MV-4-11 (cell line): ENCODE measurements at regions not wholly inside any gene's neighbourhood (a gene's known extent, or its start where the extent isn't known, plus 50 kb on each side); places are given as distances from the start of the nearest gene placed in this dataset.
"Not testable (repeated sequence)": the region's sequence is repeated elsewhere in the genome, so short reads cannot be mapped to it uniquely, and the experiment has no call there.

ENCODE experiments used
- DNase-seq: peaks from one replicate; lab custom pipeline; 2025; lab: John Stamatoyannopoulos, UW

DNA sequence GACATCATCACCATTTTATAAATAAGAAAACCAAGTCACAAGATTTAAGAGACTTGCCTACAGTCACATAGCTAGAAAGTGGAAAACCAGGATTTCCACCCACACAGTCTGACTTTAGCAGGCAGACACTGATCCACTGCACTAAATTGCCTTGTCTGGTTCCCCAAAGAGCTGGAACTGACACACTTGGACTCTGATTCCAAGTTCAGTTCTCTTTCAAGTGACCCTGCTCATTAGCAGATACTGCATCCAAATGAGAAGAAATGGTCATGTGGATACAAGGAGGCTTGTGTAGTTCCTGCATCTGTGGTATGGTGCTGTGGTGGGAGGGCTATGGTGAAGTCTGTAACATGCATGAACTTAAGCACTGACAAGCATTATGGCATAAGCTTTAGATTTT, 180.1 kb upstream of the MKLN1 start:
- DNase-seq = no peak

DNA sequence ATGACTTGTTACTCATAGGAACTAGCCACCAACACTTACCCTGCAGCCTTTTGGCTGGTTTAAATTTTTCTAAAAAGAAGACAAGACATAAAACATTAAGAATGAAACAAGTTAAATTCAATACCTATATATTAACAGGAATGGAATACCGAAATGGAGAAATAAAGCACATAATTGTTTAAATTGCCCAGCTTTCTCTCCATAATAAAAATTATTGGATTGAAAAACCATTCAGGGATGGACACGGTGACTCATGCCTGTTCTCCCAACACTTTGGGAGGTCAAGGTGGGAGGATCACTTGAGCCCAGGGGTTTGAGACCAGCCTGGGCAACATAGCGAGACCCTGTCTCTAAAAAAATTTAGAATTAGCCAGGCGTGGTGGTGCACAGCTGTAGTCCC, 179.4 kb upstream of the MKLN1 start:
- DNase-seq = no peak

DNA sequence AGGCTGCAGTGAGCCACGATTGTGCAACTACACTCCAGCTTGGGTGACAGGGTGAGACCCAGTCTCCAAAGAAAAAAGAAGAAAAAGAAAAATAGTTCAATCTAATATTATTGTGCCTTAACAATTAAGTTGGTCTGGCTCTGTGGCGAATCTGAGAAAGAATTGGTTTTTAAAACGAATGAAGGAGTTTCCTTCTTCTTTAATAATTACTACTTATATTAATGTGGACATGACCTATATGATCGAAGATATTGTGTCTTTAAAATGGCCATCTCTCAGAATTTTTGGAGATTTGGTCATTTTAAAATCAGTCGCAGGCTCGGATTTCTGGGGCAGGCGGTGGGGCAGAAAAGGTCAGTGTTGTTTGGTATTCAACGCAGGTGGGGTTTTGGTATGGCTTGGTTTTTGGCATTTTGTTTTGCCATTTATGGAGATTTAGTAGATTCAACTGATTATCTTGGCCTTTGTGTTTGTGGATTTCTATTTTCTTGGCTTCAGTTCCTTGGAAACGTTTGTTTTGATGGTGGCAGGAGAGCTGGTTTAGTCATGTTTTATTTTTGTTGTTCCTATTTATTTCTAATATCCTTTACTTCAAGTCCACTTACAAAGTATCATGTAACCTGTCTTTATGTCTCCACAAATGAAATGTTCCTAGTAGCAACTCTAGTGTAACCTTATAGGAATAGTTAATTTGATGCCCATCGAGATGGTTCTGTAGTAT, 178.8 kb upstream of the MKLN1 start:
- no peak for DNase-seq

DNA sequence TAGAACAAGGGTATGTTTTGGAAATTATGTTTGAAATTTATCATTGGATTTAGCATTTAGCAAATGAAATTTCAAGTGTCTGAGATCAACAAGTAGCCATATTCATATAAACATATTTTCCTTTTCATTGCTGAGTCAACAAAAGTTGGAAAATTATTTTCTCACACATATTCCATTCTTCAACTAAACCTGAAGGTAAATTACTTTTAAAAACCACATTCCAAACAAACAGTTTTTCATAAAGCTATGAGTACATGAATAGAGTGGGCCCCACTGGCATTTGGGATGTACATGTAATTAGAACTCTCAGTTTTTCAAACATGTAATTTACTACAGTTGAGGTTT, 178.3 kb upstream of the MKLN1 start:
- DNase-seq = no peak

DNA sequence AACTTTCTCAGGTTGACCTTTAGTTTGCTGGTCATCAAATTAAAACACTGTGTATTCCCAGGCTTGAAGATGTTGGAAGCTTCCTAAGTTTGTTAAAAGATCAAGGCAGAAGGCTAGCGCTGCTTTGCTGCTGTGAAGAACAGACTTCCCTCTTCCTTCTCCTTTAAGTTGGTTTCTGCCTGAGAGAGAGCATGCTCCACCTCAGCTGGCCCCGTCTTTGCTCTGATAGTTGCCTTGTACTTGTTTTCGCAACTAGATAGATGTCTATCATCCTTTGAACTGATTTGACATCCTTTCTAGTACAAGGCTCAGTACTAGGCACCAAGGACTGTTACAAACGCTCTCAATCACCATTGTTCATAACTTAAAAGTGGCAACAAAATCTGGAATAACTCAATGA, 177.8 kb upstream of the MKLN1 start:
- no peak for DNase-seq

DNA sequence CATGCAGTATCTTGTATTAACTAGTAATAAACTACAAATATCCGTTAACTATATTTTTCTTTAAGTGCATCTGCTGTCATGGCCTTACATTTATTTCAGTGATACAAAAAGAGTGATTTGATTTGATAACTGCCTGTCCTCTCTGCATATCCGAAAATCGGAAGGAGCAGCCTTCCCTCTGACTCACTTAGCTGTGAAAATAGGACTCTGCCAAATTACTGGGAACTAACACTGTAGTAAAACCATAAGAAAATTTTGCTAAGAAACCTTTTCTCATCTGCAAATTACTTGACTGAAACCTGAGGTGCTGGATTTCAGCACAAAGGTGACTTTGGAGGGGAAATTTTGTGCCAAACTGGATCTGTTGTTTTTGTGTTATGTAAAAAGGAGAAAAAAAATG, 176.6 kb upstream of the MKLN1 start:
- DNase-seq = no peak

DNA sequence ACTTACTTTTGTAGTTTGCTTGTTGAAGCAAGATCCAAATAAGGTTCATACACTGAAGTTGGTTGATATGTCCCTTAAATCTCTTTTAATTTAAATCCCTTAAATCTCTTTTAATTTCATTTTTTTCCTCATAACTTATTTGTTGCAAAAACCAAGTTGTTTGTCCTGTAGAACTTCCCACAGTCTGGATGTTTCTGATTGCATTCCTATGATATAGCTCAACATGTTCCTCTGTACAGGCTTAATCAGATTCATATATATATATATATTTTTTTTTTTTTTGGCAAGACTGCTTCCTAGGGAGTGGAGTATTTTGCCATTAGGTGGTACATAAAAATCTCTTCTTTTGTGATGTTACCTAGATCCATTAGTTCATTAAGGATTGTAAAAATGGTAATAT, 174.9 kb upstream of the MKLN1 start:
- no peak for DNase-seq

DNA sequence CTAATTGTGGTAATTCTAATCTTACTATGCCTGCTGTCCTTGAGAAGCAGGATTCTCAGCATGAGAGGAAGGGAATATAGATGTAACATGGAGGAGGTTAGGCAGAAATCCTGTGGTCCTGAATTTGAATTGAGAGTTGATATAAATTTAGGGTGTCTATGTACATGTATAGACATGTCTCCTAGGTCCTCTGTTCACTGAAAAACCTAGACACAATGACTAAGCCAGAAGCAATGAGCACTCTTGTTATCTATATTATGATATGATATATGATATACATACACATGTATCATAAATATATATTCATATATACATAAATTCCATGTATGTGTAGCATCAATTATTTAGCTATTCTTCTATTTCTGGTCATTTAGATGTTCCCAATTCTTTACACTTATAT, 173.3 kb upstream of the MKLN1 start:
- no peak for DNase-seq

DNA sequence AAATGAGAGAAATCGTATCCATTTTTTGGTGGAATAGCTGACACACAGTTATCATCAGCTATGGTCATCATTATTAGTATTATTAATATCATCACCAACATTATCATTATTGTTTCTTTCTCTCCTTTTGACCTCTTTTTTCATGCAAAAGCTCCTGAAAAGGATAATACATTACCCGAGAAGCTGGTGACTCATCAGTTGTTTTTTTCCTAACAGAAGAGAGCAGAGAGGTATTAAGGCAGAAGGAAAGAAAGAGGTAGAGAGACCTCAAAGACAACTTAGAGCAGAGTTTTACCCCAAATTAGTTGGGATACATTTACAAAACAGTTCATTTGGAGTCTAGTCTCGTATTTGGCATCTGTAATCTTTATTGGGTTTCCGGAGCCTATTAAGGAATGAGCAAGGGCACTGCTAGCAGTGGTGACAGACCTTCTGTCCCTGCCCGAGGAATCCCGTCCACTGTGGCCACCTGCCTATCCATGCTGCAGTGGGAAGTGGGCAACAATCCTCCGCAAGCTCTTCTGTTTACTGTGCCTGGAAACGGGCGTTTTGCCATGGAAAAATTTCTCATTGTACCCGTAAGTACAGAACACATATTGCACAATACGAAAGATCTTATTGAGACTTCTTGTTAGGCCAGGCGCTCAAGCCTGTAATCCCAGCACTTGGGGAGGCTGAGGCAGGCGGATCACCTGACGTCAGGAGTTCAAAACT, 170.0 kb upstream of the MKLN1 start:
- no peak for DNase-seq

DNA sequence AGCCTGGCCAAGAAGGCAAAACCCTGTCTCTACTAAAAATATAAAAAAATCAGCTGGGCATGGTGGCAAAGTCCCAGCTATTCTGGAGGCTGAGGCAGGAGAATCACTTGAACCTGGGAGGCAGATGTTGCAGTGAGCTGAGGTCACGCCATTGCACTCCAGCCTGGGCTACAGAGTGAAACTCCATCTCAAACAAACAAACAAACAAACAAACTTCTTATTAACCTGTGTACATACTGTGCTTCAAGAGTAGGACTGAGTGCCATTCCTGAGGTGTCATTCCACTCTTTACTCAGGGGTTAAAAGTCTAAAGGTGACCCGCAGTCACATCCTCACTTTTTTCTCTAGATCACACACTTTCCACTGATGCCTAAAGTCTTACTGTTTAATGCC, 169.4 kb upstream of the MKLN1 start:
- DNase-seq = not testable (repeated sequence)

DNA sequence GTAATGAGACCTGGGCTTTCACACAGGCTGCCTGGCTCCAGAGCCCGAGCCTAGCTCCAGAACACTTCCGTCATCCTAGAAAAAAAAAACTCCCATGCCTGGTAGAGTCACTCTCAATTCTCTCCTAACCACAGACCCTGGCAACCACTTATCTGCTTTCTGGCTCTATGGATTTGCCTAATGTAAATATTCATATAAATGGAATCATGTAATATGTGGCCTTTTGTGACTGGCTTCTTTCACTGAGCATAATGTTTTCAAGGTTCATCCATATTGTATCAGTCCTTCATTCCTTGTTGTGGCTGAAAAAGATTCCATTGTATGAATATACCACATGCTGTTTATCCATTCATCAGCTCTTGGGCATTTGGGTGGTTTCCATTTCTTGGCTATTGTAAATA, 167.7 kb upstream of the MKLN1 start:
- DNase-seq = no peak

DNA sequence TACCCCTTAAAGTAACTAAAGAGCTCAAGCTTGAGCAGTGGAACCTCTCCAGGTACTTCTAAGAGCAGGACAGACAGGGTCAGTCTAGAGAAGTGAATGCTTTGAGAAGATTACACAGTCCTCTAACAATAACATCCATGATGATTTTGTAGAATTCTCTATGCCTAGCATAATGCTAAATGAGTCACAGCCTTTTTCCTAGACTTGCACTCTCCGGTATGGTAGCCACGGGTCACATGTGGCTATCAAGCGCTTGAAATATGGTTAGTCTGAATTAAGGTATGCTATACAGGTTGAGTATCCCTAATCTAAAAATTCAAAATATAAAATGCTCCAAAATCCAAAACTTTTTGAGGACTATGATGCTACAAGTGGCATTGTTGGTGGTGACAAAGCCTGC, 166.6 kb upstream of the MKLN1 start:
- DNase-seq = no peak

DNA sequence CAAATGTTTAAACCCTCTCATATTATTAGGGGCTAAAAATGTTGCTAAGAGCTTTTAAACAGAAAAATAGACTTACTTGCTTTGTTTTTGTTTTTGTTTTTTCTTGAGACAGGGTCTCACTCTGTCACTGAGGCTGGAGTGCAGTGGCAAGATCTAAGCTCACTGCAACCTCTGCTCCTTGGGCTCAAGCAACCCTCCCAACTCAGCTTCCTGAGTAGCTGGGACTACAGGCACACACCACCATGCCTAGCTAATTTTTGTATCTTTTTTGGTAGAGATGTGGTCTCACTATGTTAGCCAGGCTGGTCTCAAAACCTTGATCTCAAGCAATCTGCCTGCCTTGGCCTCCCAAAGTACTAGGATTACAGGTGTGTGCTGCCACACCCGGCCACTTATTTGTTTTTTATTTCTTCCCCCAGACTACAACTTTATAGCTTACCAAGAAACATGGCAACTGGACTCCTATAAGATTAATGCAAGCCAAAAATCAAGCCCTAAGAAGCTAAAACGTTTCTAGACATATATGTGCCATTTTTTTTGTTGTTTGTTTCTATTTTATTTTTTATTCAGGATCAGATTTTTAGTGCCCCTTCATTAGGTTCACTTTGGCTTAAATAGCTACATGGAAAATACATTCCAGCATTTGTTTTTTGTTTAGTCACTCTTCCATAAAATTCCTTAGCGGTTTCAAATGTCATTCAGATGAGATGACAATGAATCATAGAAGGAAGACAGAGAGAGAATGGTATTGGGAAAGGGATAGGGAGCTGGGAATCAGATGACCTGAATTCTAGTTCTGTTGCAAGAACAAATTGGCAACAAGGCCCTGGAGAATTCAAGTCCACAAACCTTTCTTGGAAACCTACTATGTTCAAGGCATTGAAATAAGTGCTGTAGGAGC, 163.4 kb upstream of the MKLN1 start:
- no peak for DNase-seq

DNA sequence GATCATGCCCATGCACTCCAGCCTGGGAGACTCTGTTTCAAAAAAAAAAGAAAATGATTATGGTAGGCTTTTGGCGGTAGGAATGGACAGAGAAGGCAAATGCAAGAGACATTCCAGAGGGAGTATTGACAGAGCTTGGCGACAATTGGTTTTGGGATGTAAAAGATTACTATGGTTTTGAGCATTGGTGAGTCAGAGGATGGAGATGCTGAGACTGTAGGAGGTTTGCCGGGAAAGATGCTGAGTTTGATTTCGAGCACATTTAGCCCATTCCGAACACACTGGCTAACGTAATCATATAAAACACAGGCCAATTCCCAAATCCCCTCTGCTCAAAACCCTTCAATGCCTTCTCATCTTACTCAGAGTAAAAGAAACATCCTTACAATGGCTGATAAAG, 161.6 kb upstream of the MKLN1 start:
- DNase-seq = no peak

DNA sequence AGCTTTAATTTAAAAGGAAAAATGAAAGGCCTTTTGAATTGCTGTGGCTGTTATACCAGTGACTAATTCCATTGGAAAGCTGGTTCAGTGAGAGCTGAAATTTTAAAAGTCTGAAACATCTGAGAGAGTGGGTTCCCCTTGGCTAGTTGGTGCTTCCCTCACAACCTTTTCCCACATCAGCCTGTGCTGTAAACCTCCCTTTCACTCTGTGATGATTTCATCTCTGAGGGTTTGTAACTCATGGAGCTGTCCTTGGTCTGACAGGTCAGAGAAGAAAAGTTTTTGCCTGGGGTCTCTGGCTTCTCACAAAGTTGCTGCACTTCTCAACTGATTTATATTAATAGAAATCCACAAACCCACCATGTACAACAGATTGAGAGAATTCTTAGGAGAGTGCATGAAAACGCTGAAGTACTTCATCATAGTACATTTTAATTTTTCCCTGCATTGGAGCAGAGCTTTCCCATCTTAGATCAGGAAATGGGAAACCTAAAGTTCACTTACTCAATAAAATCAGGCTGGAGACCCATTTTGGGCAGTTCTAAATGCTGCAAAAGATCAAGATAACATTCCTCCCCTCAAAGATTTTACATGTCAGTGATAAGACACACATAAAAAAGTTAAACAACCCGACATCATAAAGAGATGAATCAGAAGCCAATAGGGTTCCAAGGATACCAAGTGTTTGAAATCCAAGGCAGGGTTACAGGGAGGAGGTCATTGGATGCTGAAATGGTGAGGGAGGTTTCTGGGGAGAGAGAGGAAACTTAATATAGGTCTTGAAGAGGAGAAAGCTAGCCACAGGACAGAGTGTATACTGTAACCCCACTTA, 157.0 kb upstream of the MKLN1 start:
- DNase-seq = no peak

DNA sequence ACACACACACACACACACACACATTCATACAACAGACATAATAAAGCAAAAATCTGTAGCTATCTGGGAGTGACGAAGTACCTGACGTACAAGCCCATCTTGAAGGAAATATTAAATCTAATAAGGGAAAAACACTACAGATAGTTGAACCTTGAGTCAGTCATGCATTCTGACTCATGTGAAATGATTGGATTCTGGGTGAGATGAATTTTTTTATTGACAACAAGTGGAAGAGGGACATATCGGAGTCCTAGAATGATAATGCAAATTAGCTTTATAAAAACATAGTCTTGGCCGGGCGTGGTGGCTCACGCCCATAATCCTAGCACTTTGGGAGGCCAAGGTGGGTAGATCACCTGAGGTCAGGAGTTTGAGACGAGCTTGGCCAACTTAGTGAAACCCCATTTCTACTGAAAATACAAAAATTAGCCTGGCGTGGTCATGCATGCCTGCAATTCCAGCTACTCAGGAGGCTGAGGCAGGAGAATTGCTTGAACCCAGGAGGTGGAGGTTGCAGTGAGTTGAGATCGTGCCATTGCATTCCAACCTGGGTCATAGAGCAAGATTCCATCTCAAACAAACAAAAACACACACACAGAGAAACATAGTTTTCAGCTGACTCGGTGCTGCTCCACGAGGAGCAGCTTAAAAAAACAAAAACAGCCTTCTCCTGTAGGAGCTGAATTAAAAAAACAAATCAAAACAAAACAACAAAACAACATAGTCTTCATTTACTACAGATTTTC, 154.4 kb upstream of the MKLN1 start:
- DNase-seq = no peak

DNA sequence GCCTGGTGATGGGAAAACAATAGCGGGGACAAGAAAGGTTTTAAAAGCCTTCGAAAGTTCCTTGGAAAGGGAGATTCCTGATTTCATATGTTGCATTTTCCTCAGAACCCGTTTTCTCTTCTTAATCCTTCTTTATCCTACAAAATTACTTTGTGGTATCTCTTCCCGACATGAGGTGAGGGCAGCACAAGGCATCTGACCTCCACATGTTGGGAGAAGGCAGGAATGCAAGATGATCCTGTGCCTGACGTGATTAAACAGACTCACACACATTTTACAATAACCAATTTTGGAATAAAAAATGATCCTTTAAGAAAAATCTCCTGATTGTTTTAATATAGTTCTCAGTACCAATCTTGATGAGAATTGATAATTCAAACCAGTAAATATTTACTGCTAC, 153.3 kb upstream of the MKLN1 start:
- no peak for DNase-seq

DNA sequence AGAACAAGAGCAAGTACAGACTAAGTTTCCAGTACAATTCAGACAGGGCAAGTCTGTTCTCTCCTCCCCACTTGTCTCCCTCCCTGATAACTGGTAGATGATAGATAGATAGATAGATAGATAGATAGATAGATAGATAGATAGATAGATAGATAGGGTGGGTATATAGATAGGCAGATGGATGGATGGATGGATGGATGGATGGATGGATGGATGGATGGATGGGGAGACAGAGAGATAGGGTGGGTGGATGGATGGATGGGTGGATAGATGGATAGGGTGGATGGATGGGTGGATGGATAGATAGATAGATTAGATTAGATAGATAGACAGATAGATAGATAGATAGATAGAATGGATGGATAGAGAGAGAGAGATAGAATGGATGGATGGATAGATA, 152.8 kb upstream of the MKLN1 start:
- no peak for DNase-seq

DNA sequence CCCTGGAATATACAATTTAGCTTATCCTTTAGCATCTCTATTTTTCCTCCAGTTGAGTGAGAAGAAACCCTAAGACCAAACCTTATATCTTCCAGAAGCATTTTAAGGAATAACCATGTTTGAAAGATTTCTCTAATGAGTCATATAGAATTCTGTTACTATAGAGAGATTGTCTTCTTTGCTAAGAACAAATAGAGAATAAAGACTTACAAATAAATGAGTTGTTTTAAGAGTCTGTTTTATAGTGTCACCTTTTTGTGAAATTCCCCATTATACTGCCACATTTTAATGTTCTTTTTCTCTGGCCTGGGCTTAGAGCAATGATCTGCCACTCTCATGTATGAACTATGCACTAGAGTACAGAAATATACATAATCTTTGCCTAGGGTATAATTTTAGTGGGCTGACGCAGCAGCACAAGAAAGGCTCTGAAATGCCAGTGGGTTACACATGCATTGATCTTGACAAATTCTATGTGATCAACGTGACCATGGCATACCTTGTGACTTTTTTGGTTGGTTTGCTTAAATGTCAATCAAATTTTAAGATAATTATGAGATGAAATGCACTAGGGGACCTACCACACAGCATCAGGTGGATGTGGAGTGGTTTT, 145.1 kb upstream of the MKLN1 start:
- no peak for DNase-seq

DNA sequence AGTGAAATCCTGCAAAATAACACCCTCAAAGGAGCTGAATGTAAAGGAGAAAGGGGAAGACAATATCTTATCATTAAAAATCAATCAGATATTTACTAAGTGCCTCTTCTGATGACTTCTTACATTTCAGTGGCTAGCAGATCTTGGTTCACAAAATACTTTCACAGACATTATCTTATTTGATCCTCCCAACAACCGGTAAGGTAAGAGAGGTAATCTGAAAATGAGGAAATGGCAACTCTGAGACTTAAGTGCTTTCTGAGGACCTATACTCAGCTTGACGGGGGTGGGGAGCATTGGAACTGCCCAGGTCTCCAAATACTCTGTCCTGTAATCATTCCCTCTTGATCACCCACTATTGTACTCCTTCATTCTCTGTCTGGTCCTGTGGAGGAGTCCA, 144.6 kb upstream of the MKLN1 start:
- DNase-seq = no peak

DNA sequence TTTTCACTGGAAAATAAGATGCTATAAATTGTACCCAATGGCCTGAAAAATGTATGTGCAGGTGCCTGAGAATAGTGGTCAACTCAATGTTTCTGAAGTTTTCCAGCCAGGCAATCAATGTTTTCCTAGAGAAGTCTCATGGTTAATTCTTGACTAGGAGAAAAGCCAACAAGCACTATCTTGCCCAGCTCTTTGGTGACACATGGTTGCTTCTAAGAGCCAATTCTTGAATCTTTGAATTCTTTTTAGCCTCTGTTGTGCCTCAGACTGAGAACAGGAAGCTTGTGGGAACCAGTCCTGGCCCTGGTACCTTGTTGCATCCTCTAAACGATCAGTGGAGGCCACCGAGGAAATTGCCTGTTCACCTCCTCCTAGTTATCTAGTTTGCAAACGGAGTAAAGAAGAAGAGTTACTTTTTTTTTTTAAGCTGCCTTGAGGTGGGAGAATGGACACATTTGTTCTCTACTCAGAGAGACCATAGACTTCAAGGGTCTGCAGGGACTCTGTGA, 144.0 kb upstream of the MKLN1 start:
- no peak for DNase-seq
